HepG2 (cell line): ENCODE measurements at regions not wholly inside any gene's neighbourhood (a gene's known extent, or its start where the extent isn't known, plus 50 kb on each side); places are given as distances from the start of the nearest gene placed in this dataset.

ENCODE experiments used
- EZH2 ChIP-seq: conservative IDR thresholded peaks from 2 replicates; pipeline ENCODE4 v1.6.1; 2012; ENCODE audit warnings: mild to moderate bottlenecking, low read depth, low read length, moderate library complexity
- KLF6 ChIP-seq: IDR thresholded peaks from 2 replicates; pipeline ENCODE4 v1.8.0; 2016; ENCODE audit warnings: missing biosample characterization, missing genetic modification reagents
- SMC3 ChIP-seq: IDR thresholded peaks from 2 replicates; pipeline ENCODE4 v1.6.1; 2011; ENCODE audit warnings: low read length, improper control_type of control experiment
- ZNF121 ChIP-seq: sonication (generic); formaldehyde crosslinking; IDR thresholded peaks from 2 replicates; pipeline ENCODE4 v1.5.0; 2020; ENCODE audit warnings: mild to moderate bottlenecking, missing genetic modification reagents

- no peak for TF ChIP-seq ZNF121
- no peak for TF ChIP-seq EZH2
- TF ChIP-seq SMC3: no peak
- TF ChIP-seq KLF6 (CRISPR knock-in tag): no peak
These were observed 747.0 kb downstream of the BCL11A start for GRCh38 chr2:59806486-59806885.
